Esophagus muscularis mucosa (tissue), 3 donors: ENCODE measurements at regions not wholly inside any gene's neighbourhood (a gene's known extent, or its start where the extent isn't known, plus 50 kb on each side); places are given as distances from the start of the nearest gene placed in this dataset.

Experiments used
- CTCF ChIP-seq, 3 experiments: fragments of 200-600 bp in 2 of 3; fragments of 450-650 bp in 1 of 3; sonication (generic) in 2 of 3; IDR thresholded peaks; one replicate each; pipeline ENCODE4 v1.5.1; 2017 to 2019; ENCODE audit warnings: antibody characterized with exemption in 3 of 3, mild to moderate bottlenecking in 2 of 3, moderate library complexity in 1 of 3
- POLR2A ChIP-seq: fragments of 450-650 bp; IDR thresholded peaks from one replicate; pipeline ENCODE4 v1.6.1; 2017; ENCODE audit warnings: antibody characterized with exemption, moderate library complexity, mild to moderate bottlenecking, low read depth
- POLR2AphosphoS5 ChIP-seq, 2 donors: sonication (generic); formaldehyde crosslinking; IDR thresholded peaks; one replicate each; pipeline ENCODE4 v1.6.1; 2017; ENCODE audit warnings: antibody characterized with exemption in 2 of 2

DNA sequence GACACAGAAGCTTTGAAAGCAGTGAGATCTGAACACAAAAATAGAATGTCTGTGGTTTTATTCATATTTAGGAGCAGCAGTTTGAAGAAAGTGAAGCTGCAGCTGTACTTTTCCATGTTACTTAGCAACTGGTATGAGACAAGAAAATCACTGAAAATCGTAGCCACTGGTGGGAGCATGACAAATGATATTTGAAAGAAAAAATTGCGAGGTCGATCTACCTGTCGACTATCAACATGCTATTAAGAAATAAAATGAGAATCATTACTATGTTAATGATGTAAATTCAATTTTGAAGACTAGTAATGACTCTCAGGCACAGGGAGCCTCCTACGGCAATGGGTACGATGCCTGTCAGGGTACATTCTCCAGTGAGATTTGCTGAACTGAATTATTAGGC, 436.4 kb downstream of the SLITRK5 start:
- no peak for TF ChIP-seq POLR2A
- no peak for TF ChIP-seq CTCF (IDR thresholded peaks at IDR 0.05)
- no peak for TF ChIP-seq POLR2AphosphoS5 (IDR thresholded peaks at IDR 0.05)
